ENCODE measurements at regions not wholly inside any gene's neighbourhood (a gene's known extent, or its start where the extent isn't known, plus 50 kb on each side); places are given as distances from the start of the nearest gene placed in this dataset.

DNA sequence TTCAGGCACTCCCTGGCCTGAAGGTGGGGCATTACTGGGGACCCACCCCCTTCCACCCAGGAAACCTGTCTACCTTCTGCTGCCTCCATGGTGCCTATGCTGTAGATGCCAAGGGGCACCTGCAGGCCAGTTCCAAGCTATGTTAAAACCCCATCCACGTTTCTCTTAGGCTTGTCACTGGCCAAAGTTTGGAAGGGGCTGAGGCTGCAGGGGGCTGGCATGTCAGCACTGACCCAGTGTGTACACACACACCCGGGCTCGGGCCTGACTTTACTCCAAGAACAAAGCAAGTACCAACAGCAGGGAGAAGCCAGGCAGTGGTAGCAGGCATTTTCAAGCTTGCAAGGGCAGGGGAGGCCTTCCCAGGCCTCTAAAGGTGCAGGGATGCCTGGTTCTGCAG is 53.8 kb upstream of the PCDH15 start:
- DNase-seq (ENCODE audit: low spot score): no peak
- intact Hi-C loops (cut with DNase I): no loop called here

DNA sequence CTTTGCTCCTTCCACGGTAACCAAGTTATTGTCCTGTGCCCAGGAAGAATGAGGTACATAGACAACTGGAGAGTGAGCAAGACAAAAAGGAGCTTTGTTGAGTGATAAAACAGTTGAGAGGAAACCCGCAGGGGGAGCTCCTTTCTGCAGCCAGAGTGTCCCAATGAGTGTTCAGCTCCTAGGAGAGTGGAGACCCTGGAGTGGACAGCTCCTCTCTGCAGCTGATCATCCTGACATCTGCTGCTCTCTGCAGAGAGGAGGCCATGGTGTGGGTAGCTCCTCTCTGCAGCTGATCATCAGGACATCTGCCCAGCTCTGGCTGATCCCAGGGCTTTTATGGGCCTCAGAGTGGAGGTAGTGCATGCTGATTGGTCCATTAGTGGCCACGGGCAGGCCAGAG is 53.4 kb upstream of the PCDH15 start:
- intact Hi-C loops (cut with DNase I): no loop called here
- no peak for DNase-seq (ENCODE audit: low spot score)

DNA sequence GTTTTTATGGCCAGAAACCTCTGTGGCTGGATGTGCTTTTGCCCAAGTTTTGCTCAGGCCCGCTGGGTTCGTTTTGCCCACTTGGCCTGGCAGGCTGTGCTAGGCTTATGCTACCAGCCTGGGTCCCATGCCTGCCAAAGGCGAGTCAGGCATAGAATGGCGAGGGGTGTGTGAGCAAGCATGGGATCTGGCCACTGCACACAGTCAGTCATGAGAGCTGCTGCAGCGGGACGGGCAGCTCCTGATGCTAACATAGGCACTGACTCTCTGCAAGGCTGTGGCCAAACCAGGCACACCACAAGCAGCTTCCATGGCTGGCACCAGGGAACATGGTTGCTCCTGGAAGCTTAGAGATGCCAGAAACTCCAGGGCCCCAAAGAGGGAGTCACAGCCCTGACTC is 52.9 kb upstream of the PCDH15 start:
- intact Hi-C loops (cut with DNase I): no loop called here
- DNase-seq (ENCODE audit: low spot score): no peak

All from posterior vena cava (tissue), 2 donors.